GM10266 (cell line): ENCODE measurements at regions not wholly inside any gene's neighbourhood (a gene's known extent, or its start where the extent isn't known, plus 50 kb on each side); places are given as distances from the start of the nearest gene placed in this dataset.

ENCODE experiments used
- DNase-seq: peaks from one replicate; pipeline ENCODE4 v3.0.0; 2012; ENCODE audit errors: extremely low spot score
- TF ChIP-seq, protein P1 (sequence below): IDR thresholded peaks from 2 replicates; pipeline ENCODE4 v1.5.1; 2012; ENCODE audit warnings: mild to moderate bottlenecking, low read depth; ENCODE audit not compliant: control insufficient read depth, insufficient read depth; ENCODE audit errors: missing control alignments

GRCh38 chr19:28878862-28879566, 333.9 kb downstream of the UQCRFS1 start:
- TF ChIP-seq, protein P1, sequence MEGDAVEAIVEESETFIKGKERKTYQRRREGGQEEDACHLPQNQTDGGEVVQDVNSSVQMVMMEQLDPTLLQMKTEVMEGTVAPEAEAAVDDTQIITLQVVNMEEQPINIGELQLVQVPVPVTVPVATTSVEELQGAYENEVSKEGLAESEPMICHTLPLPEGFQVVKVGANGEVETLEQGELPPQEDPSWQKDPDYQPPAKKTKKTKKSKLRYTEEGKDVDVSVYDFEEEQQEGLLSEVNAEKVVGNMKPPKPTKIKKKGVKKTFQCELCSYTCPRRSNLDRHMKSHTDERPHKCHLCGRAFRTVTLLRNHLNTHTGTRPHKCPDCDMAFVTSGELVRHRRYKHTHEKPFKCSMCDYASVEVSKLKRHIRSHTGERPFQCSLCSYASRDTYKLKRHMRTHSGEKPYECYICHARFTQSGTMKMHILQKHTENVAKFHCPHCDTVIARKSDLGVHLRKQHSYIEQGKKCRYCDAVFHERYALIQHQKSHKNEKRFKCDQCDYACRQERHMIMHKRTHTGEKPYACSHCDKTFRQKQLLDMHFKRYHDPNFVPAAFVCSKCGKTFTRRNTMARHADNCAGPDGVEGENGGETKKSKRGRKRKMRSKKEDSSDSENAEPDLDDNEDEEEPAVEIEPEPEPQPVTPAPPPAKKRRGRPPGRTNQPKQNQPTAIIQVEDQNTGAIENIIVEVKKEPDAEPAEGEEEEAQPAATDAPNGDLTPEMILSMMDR = peak; percentile 43
- peak; percentile 63 for DNase-seq

GRCh38 chr19:28876609-28877123, 336.3 kb downstream of the UQCRFS1 start:
- no peak for DNase-seq
- TF ChIP-seq, protein P1 = no peak

GRCh38 chr19:28874742-28875141, 338.2 kb downstream of the UQCRFS1 start:
- TF ChIP-seq, protein P1 = no peak

DNA sequence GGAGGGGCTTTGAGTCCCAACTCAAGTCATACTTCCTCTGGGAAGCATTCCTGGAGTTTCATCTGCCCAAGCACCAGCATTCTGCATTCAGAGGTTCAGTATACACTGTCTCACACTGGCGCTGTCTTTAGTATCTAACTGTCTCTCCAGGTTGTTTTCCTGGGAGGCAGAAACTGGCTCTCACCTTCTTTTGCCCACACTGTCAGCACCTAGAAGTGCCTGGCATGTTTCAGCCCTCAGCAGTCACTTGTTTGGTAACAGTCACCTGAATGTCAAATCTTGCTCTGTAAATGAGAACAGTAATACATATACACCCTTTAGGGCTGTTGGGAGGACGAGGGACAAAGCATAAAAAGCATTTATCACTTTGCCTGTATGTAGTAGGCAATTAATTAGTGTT, 339.6 kb downstream of the UQCRFS1 start:
- TF ChIP-seq, protein P1 = no peak
- DNase-seq = no peak

More at GRCh38 chr19:28874742-28875141, 338.2 kb downstream of the UQCRFS1 start:
- DNase-seq = no peak

- TF ChIP-seq, protein P1 = no peak
- DNase-seq = no peak
Observed at GRCh38 chr19:28871099-28871725, 341.7 kb downstream of the UQCRFS1 start.

DNA sequence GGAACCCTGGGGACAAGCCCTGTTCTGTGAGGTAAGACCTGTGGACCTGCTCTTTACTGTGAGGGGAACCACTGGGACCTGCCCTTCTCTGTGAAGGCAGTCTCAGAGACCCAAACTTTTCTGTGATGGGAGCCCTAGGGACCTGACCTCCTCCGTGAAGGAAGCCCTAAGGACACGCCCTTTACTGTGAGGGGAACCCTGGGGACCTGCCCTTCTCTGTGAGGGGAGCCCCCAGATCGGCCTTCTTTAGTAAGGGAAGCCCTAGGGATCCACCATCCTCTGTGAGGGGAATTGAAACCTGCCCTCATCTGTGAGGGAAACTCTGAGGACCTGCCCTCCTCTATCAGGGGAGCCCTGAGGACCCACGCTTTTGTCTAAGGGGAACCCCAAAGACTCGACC, 343.5 kb downstream of the UQCRFS1 start:
- DNase-seq = no peak
- TF ChIP-seq, protein P1 = no peak

- DNase-seq = no peak
- TF ChIP-seq, protein P1 = no peak
Observed at GRCh38 chr19:28868836-28869235, 344.1 kb downstream of the UQCRFS1 start.
